GOT3 (cell line): ENCODE measurements at regions not wholly inside any gene's neighbourhood (a gene's known extent, or its start where the extent isn't known, plus 50 kb on each side); places are given as distances from the start of the nearest gene placed in this dataset.

Experiments used
- DNase-seq: peaks from one replicate; lab custom pipeline; 2025; ENCODE audit warnings: mixed read lengths; lab: John Stamatoyannopoulos, UW

GRCh38 chr1:115413621-115414020, 75.6 kb upstream of the NGF start:
- no peak for DNase-seq

GRCh38 chr1:115413208-115413607, 75.2 kb upstream of the NGF start:
- no peak for DNase-seq

GRCh38 chr1:115412733-115413132, 74.7 kb upstream of the NGF start:
- no peak for DNase-seq

DNA sequence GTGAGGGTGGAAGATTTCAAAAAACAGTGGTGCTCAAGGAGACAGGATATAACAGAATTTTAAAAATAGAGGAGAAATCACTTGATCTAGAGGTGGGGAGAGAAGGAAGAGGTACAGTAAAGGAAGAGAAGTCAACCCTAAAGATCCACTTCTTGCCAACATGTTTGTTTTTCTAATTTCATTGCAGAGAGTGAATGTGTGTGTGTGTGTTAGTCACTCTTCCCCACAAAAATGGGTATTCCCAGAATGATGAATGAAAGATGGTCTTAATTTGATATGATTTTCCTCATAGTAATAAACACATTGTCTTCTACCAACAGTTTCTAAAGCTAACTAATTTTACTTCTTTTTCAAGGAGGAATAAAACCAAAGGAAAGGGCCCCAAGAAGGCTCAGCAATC, 74.2 kb upstream of the NGF start:
- no peak for DNase-seq

- DNase-seq: no peak
These were observed 73.5 kb upstream of the NGF start for GRCh38 chr1:115411371-115412063.

DNA sequence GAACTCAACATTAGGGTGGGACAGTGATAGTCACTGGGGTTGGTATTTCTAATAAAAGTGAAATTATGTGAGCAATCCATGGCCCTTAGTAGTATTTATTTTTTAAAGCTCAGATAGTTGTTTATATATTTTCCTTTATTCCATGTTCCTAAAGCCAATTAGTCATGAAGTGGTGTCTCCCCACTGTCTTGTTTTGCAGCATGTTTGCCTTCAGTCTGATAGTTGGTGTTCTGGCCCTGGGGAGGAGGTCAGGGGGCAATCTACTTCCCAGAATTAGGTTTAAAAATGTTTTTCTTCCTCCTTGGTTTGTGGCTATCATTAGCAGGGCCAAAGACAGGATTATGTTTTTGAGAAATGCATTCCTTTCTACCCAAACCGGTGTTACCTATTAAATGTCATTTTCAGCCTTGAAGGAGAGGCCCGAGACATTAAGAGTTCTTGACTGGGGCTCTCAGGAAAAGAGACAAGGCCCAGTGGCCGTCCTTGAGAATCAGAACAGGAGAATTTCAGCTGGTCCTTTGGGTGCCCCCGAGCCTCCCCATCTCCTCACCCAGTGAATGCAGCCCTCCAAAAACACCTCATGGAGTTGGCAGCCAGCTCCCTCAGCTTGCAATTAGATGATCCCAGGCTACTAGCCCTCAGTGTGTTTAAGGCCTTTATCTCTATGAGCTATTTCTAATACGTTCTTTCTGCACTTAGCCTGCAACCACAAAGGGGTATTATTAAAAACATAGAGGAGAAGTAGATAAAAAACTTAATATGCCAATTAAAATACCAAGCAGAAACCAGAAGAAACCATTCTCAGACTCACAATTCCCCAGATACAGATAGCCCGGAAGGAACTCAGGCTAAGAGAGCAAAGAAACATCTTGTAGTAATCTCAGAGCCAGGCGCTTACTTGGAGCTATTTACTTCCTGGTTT, 71.3 kb upstream of the NGF start:
- no peak for DNase-seq

DNA sequence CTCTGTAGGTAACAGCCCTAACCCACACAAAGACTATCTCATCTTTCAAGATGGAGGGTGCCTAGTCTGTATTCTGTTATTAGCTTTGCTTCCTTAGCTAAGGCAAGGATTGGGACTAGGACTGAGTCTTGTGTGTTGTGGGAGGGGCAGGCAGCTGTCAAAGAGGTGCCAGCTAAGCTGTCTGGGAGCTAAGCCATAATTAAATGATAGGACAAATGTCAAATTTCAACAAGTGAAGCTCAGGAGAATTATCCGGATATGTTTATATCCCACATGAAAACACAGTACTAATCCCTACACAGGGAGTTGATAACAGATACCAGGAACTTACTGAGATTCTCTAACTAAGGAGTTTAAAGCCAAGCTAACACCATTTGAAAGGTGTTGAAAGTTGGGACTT, 70.5 kb upstream of the NGF start:
- DNase-seq: no peak

GRCh38 chr1:115404911-115405310, 66.9 kb upstream of the NGF start:
- DNase-seq: no peak

DNA sequence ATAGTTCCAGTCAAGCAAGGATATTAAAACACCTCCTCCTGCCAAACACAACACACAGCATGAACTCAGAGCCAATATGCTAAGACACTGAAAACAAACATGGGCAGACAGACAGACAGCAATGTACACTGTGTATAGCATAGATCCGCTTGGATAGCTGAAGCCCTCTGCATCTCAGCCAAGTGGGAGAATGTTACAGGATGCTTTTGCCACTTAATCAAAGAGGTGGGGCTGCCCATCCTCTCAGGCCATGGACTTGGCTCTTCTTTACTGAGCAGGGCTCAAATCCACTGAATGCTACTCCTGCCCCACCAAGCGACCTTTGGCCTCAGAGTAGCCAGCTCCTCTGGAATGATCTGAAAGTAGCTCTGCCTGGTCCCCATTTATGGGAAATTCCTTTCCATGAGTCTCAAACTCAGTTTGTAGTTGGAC, 64.7 kb upstream of the NGF start:
- DNase-seq: no peak

- DNase-seq: no peak
These were observed 63.6 kb upstream of the NGF start for GRCh38 chr1:115401676-115402075.

DNA sequence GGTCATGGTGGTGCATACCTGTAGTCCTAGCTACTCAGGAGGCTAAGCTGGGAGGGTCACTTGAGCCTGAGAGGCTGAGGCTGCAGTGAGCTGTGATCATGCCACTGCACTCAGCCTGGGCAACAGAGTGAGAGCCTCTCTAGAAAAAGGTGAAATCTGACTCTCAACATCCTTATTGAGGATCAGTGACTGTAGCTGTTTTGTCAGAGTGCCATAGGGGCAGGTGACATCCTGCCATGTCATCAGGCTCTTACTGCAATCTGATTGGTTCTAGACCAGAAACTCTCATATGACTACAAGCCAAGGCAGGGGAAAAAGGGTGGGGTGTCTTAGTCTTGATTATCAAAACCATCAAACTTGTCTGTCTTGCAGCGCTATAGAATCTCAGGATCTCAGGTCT, 62.8 kb upstream of the NGF start:
- no peak for DNase-seq

GRCh38 chr1:115400426-115400825, 62.4 kb upstream of the NGF start:
- DNase-seq: no peak

- no peak for DNase-seq
These were observed 60.7 kb upstream of the NGF start for GRCh38 chr1:115398745-115399144.
